Transverse colon (tissue), 4 donors: ENCODE measurements at regions not wholly inside any gene's neighbourhood (a gene's known extent, or its start where the extent isn't known, plus 50 kb on each side); places are given as distances from the start of the nearest gene placed in this dataset.

Source experiments
- EP300 ChIP-seq: sonication (generic); formaldehyde crosslinking; IDR thresholded peaks from one replicate; pipeline ENCODE4 v1.6.1; 2017; ENCODE audit warnings: antibody characterized with exemption, low read depth
- POLR2A ChIP-seq: fragments of 450-650 bp; IDR thresholded peaks from one replicate; pipeline ENCODE4 v1.6.1; 2016; ENCODE audit warnings: antibody characterized with exemption, mild to moderate bottlenecking, moderate library complexity
- POLR2AphosphoS5 ChIP-seq, 3 donors: sonication (generic); formaldehyde crosslinking; IDR thresholded peaks; one replicate each; pipeline ENCODE4 v1.6.1; 2016; ENCODE audit warnings: antibody characterized with exemption in 3 of 3
- TF ChIP-seq, protein P1 (sequence below), 5 experiments: fragments of 200-600 bp in 3 of 5; fragments of 450-650 bp in 2 of 5; sonication (generic) in 3 of 5; IDR thresholded peaks; 1 replicate in 2 of 5; 2 replicates in 3 of 5; pipeline ENCODE4 v1.5.1; 2016 to 2017; ENCODE audit warnings: antibody characterized with exemption in 5 of 5, inconsistent platforms in 3 of 5, mild to moderate bottlenecking in 2 of 5, moderate library complexity in 1 of 5

DNA sequence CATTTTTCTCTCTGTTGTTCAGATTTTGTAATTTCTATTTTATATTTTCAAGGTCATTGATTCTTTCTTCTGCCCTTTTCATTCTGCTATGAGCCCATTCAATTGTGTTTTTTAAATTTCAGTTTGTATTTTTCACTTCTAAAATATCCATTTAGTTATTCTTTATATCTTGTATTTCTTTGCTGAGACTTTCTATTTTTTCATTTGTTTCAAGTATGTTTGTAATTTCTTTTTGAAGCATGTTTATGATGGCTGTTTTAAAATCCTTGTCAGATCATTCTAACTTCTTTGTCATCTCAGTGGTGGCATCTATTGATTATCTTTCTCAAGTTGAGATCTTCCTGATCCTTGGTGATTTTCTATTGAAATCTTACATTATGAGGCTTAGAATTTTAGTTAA lies 157.2 kb upstream of the USP9X start:
- TF ChIP-seq, protein P1, sequence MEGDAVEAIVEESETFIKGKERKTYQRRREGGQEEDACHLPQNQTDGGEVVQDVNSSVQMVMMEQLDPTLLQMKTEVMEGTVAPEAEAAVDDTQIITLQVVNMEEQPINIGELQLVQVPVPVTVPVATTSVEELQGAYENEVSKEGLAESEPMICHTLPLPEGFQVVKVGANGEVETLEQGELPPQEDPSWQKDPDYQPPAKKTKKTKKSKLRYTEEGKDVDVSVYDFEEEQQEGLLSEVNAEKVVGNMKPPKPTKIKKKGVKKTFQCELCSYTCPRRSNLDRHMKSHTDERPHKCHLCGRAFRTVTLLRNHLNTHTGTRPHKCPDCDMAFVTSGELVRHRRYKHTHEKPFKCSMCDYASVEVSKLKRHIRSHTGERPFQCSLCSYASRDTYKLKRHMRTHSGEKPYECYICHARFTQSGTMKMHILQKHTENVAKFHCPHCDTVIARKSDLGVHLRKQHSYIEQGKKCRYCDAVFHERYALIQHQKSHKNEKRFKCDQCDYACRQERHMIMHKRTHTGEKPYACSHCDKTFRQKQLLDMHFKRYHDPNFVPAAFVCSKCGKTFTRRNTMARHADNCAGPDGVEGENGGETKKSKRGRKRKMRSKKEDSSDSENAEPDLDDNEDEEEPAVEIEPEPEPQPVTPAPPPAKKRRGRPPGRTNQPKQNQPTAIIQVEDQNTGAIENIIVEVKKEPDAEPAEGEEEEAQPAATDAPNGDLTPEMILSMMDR (IDR thresholded peaks at IDR 0.05), result no peak
- no peak for TF ChIP-seq POLR2A
- no peak for TF ChIP-seq POLR2AphosphoS5 (IDR thresholded peaks at IDR 0.05)
- no peak for TF ChIP-seq EP300
